HUES48 (cell line): ENCODE measurements at regions not wholly inside any gene's neighbourhood (a gene's known extent, or its start where the extent isn't known, plus 50 kb on each side); places are given as distances from the start of the nearest gene placed in this dataset.

Source experiments
- H3K27ac ChIP-seq: one replicate; pipeline ENCODE4 v1.7.0; 2013; ENCODE audit warnings: low read depth, low read length, inconsistent platforms
- H3K27me3 ChIP-seq: 2 replicates; pipeline ENCODE4 v1.6.1; 2013; ENCODE audit warnings: mild to moderate bottlenecking, low read length; ENCODE audit not compliant: control insufficient read depth, insufficient read depth
- H3K36me3 ChIP-seq: 2 replicates; pipeline ENCODE4 v1.6.1; 2013; ENCODE audit warnings: low read length; ENCODE audit not compliant: control insufficient read depth, insufficient read depth
- H3K4me1 ChIP-seq: 2 replicates; pipeline ENCODE4 v1.6.1; 2013; ENCODE audit warnings: mild to moderate bottlenecking, low read length; ENCODE audit not compliant: control insufficient read depth, insufficient read depth
- H3K4me3 ChIP-seq: 2 replicates; pipeline ENCODE4 v1.5.1; 2013; ENCODE audit warnings: mild to moderate bottlenecking, low read depth, low read length
- H3K9ac ChIP-seq: 2 replicates; pipeline ENCODE4 v1.6.1; 2013; ENCODE audit warnings: mild to moderate bottlenecking, low read depth, low read length, moderate library complexity
- H3K9me3 ChIP-seq: 2 replicates; pipeline ENCODE4 v1.6.1; 2013; ENCODE audit warnings: low read length; ENCODE audit not compliant: control insufficient read depth, insufficient read depth

GRCh38 chr5:35339616-35340100, 109.4 kb upstream of the PRLR start:
- peaks cover 29% of the 10 kb centered on the region for H3K4me1 ChIP-seq
- H3K9ac ChIP-seq = no peak overlapping the region
- peaks cover 12% of the 10 kb centered on the region for H3K9me3 ChIP-seq
- no peaks in the 10 kb centered on the region for H3K36me3 ChIP-seq
- no peak overlapping the region for H3K27ac ChIP-seq
- H3K27me3 ChIP-seq = no peaks in the 10 kb centered on the region
- no peak overlapping the region for H3K4me3 ChIP-seq

GRCh38 chr5:35339006-35339405, 108.7 kb upstream of the PRLR start:
- no peak overlapping the region for H3K9ac ChIP-seq
- peak overlapping the region; percentile 93 for H3K27ac ChIP-seq
- H3K9me3 ChIP-seq = peaks cover 12% of the 10 kb centered on the region
- no peaks in the 10 kb centered on the region for H3K27me3 ChIP-seq
- no peaks in the 10 kb centered on the region for H3K36me3 ChIP-seq
- peaks cover 29% of the 10 kb centered on the region for H3K4me1 ChIP-seq
- no peak overlapping the region for H3K4me3 ChIP-seq

- H3K9me3 ChIP-seq = peaks cover 12% of the 10 kb centered on the region
- peak overlapping the region; percentile 93 for H3K27ac ChIP-seq
- H3K4me3 ChIP-seq = peak overlapping the region; percentile 30
- H3K9ac ChIP-seq = peak overlapping the region; percentile 43; the same call in 1 of the 2 replicates
- no peaks in the 10 kb centered on the region for H3K36me3 ChIP-seq
- no peaks in the 10 kb centered on the region for H3K27me3 ChIP-seq
- peaks cover 29% of the 10 kb centered on the region for H3K4me1 ChIP-seq
These were observed 107.8 kb upstream of the PRLR start for GRCh38 chr5:35338157-35338453.

- Histone ChIP-seq H3K27me3 (no peaks in the 10 kb centered on the region), H3K9me3 (peaks cover 12% of the 10 kb centered on the region), H3K9ac (peak overlapping the region; percentile 43; the same call in 1 of the 2 replicates)
These were observed 107.3 kb upstream of the PRLR start for GRCh38 chr5:35337340-35338156.

GRCh38 chr5:35336230-35336629, 105.9 kb upstream of the PRLR start:
- Histone ChIP-seq H3K9ac (no peak overlapping the region), H3K36me3 (no peaks in the 10 kb centered on the region), H3K4me3 (no peak overlapping the region), H3K27ac (no peak overlapping the region), H3K9me3 (peaks cover 12% of the 10 kb centered on the region), H3K27me3 (no peaks in the 10 kb centered on the region), H3K4me1 (peaks cover 29% of the 10 kb centered on the region)

More at GRCh38 chr5:35337340-35338156, 107.3 kb upstream of the PRLR start:
- Histone ChIP-seq H3K27ac (peak overlapping the region; percentile 93), H3K36me3 (no peaks in the 10 kb centered on the region), H3K4me1 (peaks cover 29% of the 10 kb centered on the region), H3K4me3 (0 out of 2 replicates have a peak overlapping the region, but pooled peaks have one; percentile 30)

GRCh38 chr5:35335752-35336151, 105.5 kb upstream of the PRLR start:
- no peak overlapping the region for H3K9ac ChIP-seq

GRCh38 chr5:35333366-35333765, 103.1 kb upstream of the PRLR start:
- no peak overlapping the region for H3K9ac ChIP-seq
- no peak overlapping the region for H3K4me3 ChIP-seq
- H3K27ac ChIP-seq = no peak overlapping the region
- no peaks in the 10 kb centered on the region for H3K27me3 ChIP-seq
- no peaks in the 10 kb centered on the region for H3K36me3 ChIP-seq
- no peaks in the 10 kb centered on the region for H3K9me3 ChIP-seq
- H3K4me1 ChIP-seq = peaks cover 23% of the 10 kb centered on the region

More at GRCh38 chr5:35335752-35336151, 105.5 kb upstream of the PRLR start:
- no peaks in the 10 kb centered on the region for H3K27me3 ChIP-seq
- H3K27ac ChIP-seq = no peak overlapping the region
- peaks cover 29% of the 10 kb centered on the region for H3K4me1 ChIP-seq
- H3K9me3 ChIP-seq = peaks cover 12% of the 10 kb centered on the region
- H3K36me3 ChIP-seq = no peaks in the 10 kb centered on the region
- no peak overlapping the region for H3K4me3 ChIP-seq

- Histone ChIP-seq H3K9me3 (no peaks in the 10 kb centered on the region), H3K4me1 (peaks cover 15% of the 10 kb centered on the region), H3K27ac (no peak overlapping the region), H3K4me3 (no peak overlapping the region), H3K36me3 (no peaks in the 10 kb centered on the region), H3K9ac (no peak overlapping the region), H3K27me3 (no peaks in the 10 kb centered on the region)
These were observed 102.0 kb upstream of the PRLR start for GRCh38 chr5:35331956-35332950.

GRCh38 chr5:35325836-35326235, 95.5 kb upstream of the PRLR start:
- H3K9ac ChIP-seq = no peak overlapping the region
- no peaks in the 10 kb centered on the region for H3K4me1 ChIP-seq
- H3K36me3 ChIP-seq = no peaks in the 10 kb centered on the region
- H3K4me3 ChIP-seq = no peak overlapping the region
- H3K27me3 ChIP-seq = no peaks in the 10 kb centered on the region
- no peaks in the 10 kb centered on the region for H3K9me3 ChIP-seq
- no peak overlapping the region for H3K27ac ChIP-seq

- H3K9ac ChIP-seq = no peak overlapping the region
- no peaks in the 10 kb centered on the region for H3K27me3 ChIP-seq
- no peaks in the 10 kb centered on the region for H3K4me1 ChIP-seq
- H3K4me3 ChIP-seq = no peak overlapping the region
- H3K27ac ChIP-seq = no peak overlapping the region
- no peaks in the 10 kb centered on the region for H3K36me3 ChIP-seq
- no peaks in the 10 kb centered on the region for H3K9me3 ChIP-seq
These were observed 94.4 kb upstream of the PRLR start for GRCh38 chr5:35324679-35325078.
